ENCODE measurements at regions not wholly inside any gene's neighbourhood (a gene's known extent, or its start where the extent isn't known, plus 50 kb on each side); places are given as distances from the start of the nearest gene placed in this dataset. TPM values are rescaled to one million over a fixed set of nuclear protein-coding genes. Genes with fewer than 3 reads are reported as not detected.

DNA sequence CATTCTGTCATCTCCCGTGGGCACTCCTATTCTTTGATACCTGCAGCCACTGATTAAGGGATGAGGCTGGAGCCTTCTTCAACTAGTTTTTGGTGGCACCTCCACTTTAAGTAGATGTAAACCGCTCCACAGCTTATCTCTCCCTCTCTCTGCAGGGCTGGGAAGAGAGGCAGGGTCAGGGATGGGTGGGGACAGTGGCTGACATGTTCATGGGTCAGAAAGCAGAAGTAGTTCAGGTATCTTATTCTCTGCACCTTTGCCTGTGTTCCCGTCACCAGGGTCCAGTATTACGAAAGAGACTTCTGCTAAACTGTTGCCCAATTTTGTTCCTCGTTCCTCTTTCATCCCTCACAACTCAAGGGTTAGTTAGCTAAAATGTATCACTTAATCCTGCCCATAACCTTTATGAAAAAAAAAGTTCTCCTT, 51.7 kb upstream of the EDEM3 start:
- Histone ChIP-seq H3K4me3 (ENCODE audit: low read length in 2 of 2) (no peak overlapping the region), H4K91ac (ENCODE audit: low read depth, low read length, poor library complexity) (no peak overlapping the region), H3K23ac (ENCODE audit: low read depth, low read length, poor library complexity) (no peak overlapping the region), H3K9me3 (replicated peaks in 1 of 2; ENCODE audit: control insufficient read depth in 2 of 2, insufficient read depth in 1 of 2, low read depth in 1 of 2, low read length in 2 of 2) (no peaks in the 10 kb centered on the region), H3K18ac (ENCODE audit: low read length) (peak overlapping the region; percentile 46), H3K4me2 (ENCODE audit: insufficient read depth, low read length, poor library complexity, severe bottlenecking) (no peak overlapping the region), H2AFZ (ENCODE audit: low read length) (no peak overlapping the region), H2BK5ac (ENCODE audit: low read length) (no peak overlapping the region), H3K4me1 (ENCODE audit: control insufficient read depth in 2 of 2, insufficient read depth in 1 of 2, low read depth in 1 of 2, low read length in 2 of 2) (no peaks in the 10 kb centered on the region), H3K36me3 (replicated peaks in 1 of 2; ENCODE audit: control insufficient read depth in 2 of 2, insufficient read depth in 2 of 2, low read length in 2 of 2) (no peaks in the 10 kb centered on the region), H4K8ac (ENCODE audit: low read depth, low read length) (no peak overlapping the region), H3K4ac (ENCODE audit: low read length) (no peak overlapping the region), H3K27me3 (ENCODE audit: control insufficient read depth in 3 of 3, insufficient read depth in 3 of 3, low read depth in 1 of 3, low read length in 3 of 3) (no peaks in the 10 kb centered on the region), H2BK15ac (ENCODE audit: low read length) (no peak overlapping the region), H2BK12ac (ENCODE audit: low read length) (no peak overlapping the region), H3K27ac (replicated peaks; ENCODE audit: low read length) (no peak overlapping the region), H3K9ac (ENCODE audit: low read depth, low read length, poor library complexity) (no peak overlapping the region), H2BK120ac (ENCODE audit: low read depth, low read length) (peak overlapping the region; percentile 23), H2AK5ac (ENCODE audit: low read depth, low read length) (no peak overlapping the region), H3K79me1 (ENCODE audit: low read depth, low read length) (no peaks in the 10 kb centered on the region), H3K14ac (ENCODE audit: low read length) (no peak overlapping the region)
- no CpG with 5 or more reads among the region's 5 CpGs for WGBS, 2 donors (ENCODE audit: extremely low coverage in 2 of 2, insufficient read length in 2 of 2, insufficient replicate concordance in 1 of 2)
- DNase-seq (ENCODE audit: low spot score): no peak

DNA sequence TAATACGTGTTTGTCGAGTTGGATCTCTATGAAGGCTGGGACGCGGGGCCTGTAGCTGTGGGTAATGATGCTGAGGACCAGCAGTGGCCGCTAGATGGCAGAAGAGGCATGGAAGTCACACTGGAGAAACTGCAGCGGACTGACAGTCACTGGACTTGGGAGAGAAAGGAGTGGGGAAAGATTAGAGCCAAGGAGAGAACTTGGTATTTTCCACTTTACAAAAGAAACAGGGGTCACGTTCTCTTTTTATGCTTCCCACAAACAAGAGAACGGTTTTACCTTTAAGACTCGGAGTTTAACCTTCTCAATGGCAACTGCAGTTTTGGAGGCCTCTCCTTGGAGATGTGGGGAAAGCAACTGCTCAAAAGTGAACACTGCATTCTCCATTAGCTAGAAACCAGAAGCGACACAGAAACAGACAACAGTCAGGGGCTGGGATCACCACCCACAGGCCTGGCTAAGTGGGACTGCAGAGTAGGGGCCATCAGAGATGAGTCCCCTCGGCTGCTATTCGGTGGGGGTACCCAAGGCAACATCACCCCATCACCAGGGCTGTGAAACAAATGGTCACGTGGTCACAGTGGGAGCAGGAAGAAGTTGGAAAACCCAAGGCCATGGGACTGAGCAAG, 51.1 kb upstream of the EDEM3 start:
- H3K27ac ChIP-seq (replicated peaks; ENCODE audit: low read length): no peak overlapping the region
- peak; percentile 85 for DNase-seq (ENCODE audit: low spot score)
- no peak overlapping the region for H2BK12ac ChIP-seq (ENCODE audit: low read length)
- no peak overlapping the region for H2BK15ac ChIP-seq (ENCODE audit: low read length)
- peak overlapping the region; percentile 46 for H3K18ac ChIP-seq (ENCODE audit: low read length)
- peak overlapping the region; percentile 23 for H2BK120ac ChIP-seq (ENCODE audit: low read depth, low read length)
- no peak overlapping the region for H2BK5ac ChIP-seq (ENCODE audit: low read length)
- no CpG with 5 or more reads among the region's 13 CpGs for WGBS, 2 donors (ENCODE audit: extremely low coverage in 2 of 2, insufficient read length in 2 of 2, insufficient replicate concordance in 1 of 2)
- no peaks in the 10 kb centered on the region for H3K27me3 ChIP-seq (ENCODE audit: control insufficient read depth in 3 of 3, insufficient read depth in 3 of 3, low read depth in 1 of 3, low read length in 3 of 3)
- no peak overlapping the region for H3K4me2 ChIP-seq (ENCODE audit: insufficient read depth, low read length, poor library complexity, severe bottlenecking)
- H3K36me3 ChIP-seq (replicated peaks in 1 of 2; ENCODE audit: control insufficient read depth in 2 of 2, insufficient read depth in 2 of 2, low read length in 2 of 2): no peaks in the 10 kb centered on the region
- no peak overlapping the region for H3K9ac ChIP-seq (ENCODE audit: low read depth, low read length, poor library complexity)
- no peak overlapping the region for H3K4ac ChIP-seq (ENCODE audit: low read length)
- no peak overlapping the region for H4K91ac ChIP-seq (ENCODE audit: low read depth, low read length, poor library complexity)
- peak overlapping the region; percentile 64 for H2AFZ ChIP-seq (ENCODE audit: low read length)
- no peak overlapping the region for H4K8ac ChIP-seq (ENCODE audit: low read depth, low read length)
- no peaks in the 10 kb centered on the region for H3K4me1 ChIP-seq (ENCODE audit: control insufficient read depth in 2 of 2, insufficient read depth in 1 of 2, low read depth in 1 of 2, low read length in 2 of 2)
- H3K23ac ChIP-seq (ENCODE audit: low read depth, low read length, poor library complexity): no peak overlapping the region
- H2AK5ac ChIP-seq (ENCODE audit: low read depth, low read length): no peak overlapping the region
- H3K79me1 ChIP-seq (ENCODE audit: low read depth, low read length): no peaks in the 10 kb centered on the region
- no peak overlapping the region for H3K4me3 ChIP-seq (ENCODE audit: low read length in 2 of 2)
- peak overlapping the region; percentile 17 for H3K14ac ChIP-seq (ENCODE audit: low read length)
- H3K9me3 ChIP-seq (replicated peaks in 1 of 2; ENCODE audit: control insufficient read depth in 2 of 2, insufficient read depth in 1 of 2, low read depth in 1 of 2, low read length in 2 of 2): no peaks in the 10 kb centered on the region

Small RNAs in the stretch of these regions (small RNA-seq; reads per million reads assigned to genes)
- gene RNU7-13P (ENCODE audit: insufficient read depth): not detected

Data from neuronal stem cell (in vitro differentiated cells).